ENCODE measurements at regions not wholly inside any gene's neighbourhood (a gene's known extent, or its start where the extent isn't known, plus 50 kb on each side); places are given as distances from the start of the nearest gene placed in this dataset.

- no peak for DNase-seq (ENCODE audit: low spot score)
- no peak overlapping the region for H3K4me2 ChIP-seq (ENCODE audit: low read length)
- H3K4me1 ChIP-seq (ENCODE audit: insufficient read depth, low read length, poor library complexity, severe bottlenecking): no peaks in the 10 kb centered on the region
- H4K20me1 ChIP-seq (ENCODE audit: insufficient read depth, low read length): no peaks in the 10 kb centered on the region
- TF ChIP-seq CTCF (conservative IDR thresholded peaks at IDR 0.05; ENCODE audit: low read length) (no peak), EZH2phosphoT487 (IDR thresholded peaks at IDR 0.05; ENCODE audit: borderline replicate concordance, low read depth, low read length) (no peak)
- intact Hi-C loops (cut with micrococcal nuclease; ENCODE audit: unreplicated experiment): no loop called here
- H3K79me2 ChIP-seq (ENCODE audit: insufficient read depth, low read depth, low read length): no peaks in the 10 kb centered on the region
- 0 out of 2 replicates have a peak, but pooled peaks cover 4% of the 10 kb centered on the region for H3K9me2 ChIP-seq (ENCODE audit: insufficient read depth, low read length)
- H3K9me3 ChIP-seq (ENCODE audit: low read length): no peaks in the 10 kb centered on the region
- no peak overlapping the region for H2AFZ ChIP-seq (ENCODE audit: low read length)
- CTCF ChIA-PET (ENCODE audit: unreplicated experiment): no interaction called here
- BruUV-seq (replicated peaks): no TSS peak
- H3K27ac ChIP-seq (ENCODE audit: low read depth, low read length, poor library complexity, severe bottlenecking): no peak overlapping the region
- H3K36me3 ChIP-seq (ENCODE audit: insufficient read depth, low read length): no peaks in the 10 kb centered on the region
- POLR2A ChIA-PET: no interaction called here
- H3K4me3 ChIP-seq (ENCODE audit: low read depth, low read length, poor library complexity, severe bottlenecking): no peak overlapping the region
These were observed 1541.2 kb downstream of the SLITRK1 start for GRCh38 chr13:82341116-82341515.

GRCh38 chr13:82330499-82330898 is 1551.8 kb downstream of the SLITRK1 start:
- DNase-seq (ENCODE audit: low spot score): peak; percentile 26
- no peaks in the 10 kb centered on the region for H3K4me1 ChIP-seq (ENCODE audit: insufficient read depth, low read length, poor library complexity, severe bottlenecking)
- intact Hi-C loops (cut with micrococcal nuclease; ENCODE audit: unreplicated experiment): loop anchor here (5.0 kb wide), 1 partner anchor 1158 kb away; no protein-coding TSS in a partner anchor
- BruUV-seq (replicated peaks): no TSS peak
- no peaks in the 10 kb centered on the region for H3K9me3 ChIP-seq (ENCODE audit: low read length)
- H3K4me2 ChIP-seq (ENCODE audit: low read length): no peak overlapping the region
- POLR2A ChIA-PET: interaction anchor here (0.5 to 1.0 kb wide), 2 partner anchors 121 to 382 kb away, joined by 3 read pairs; no protein-coding TSS in a partner anchor
- H3K4me3 ChIP-seq (ENCODE audit: low read depth, low read length, poor library complexity, severe bottlenecking): no peak overlapping the region
- no peak overlapping the region for H3K27ac ChIP-seq (ENCODE audit: low read depth, low read length, poor library complexity, severe bottlenecking)
- no peaks in the 10 kb centered on the region for H4K20me1 ChIP-seq (ENCODE audit: insufficient read depth, low read length)
- no peak overlapping the region for H2AFZ ChIP-seq (ENCODE audit: low read length)
- no peaks in the 10 kb centered on the region for H3K79me2 ChIP-seq (ENCODE audit: insufficient read depth, low read depth, low read length)
- TF ChIP-seq CTCF (conservative IDR thresholded peaks at IDR 0.05; ENCODE audit: low read length): peak; percentile 84
- TF ChIP-seq EZH2phosphoT487 (IDR thresholded peaks at IDR 0.05; ENCODE audit: borderline replicate concordance, low read depth, low read length): no peak
- H3K9me2 ChIP-seq (ENCODE audit: insufficient read depth, low read length): no peaks in the 10 kb centered on the region
- CTCF ChIA-PET (ENCODE audit: unreplicated experiment): no interaction called here
- H3K36me3 ChIP-seq (ENCODE audit: insufficient read depth, low read length): no peaks in the 10 kb centered on the region

GRCh38 chr13:82323101-82323500 is 1559.2 kb downstream of the SLITRK1 start:
- no peak overlapping the region for H3K4me3 ChIP-seq (ENCODE audit: low read depth, low read length, poor library complexity, severe bottlenecking)
- ChIA-PET POLR2A (no interaction called here), CTCF (ENCODE audit: unreplicated experiment) (no interaction called here)
- DNase-seq (ENCODE audit: low spot score): no peak
- no peaks in the 10 kb centered on the region for H3K79me2 ChIP-seq (ENCODE audit: insufficient read depth, low read depth, low read length)
- TF ChIP-seq CTCF (conservative IDR thresholded peaks at IDR 0.05; ENCODE audit: low read length) (no peak), EZH2phosphoT487 (IDR thresholded peaks at IDR 0.05; ENCODE audit: borderline replicate concordance, low read depth, low read length) (no peak)
- H3K9me3 ChIP-seq (ENCODE audit: low read length): no peaks in the 10 kb centered on the region
- no peaks in the 10 kb centered on the region for H3K4me1 ChIP-seq (ENCODE audit: insufficient read depth, low read length, poor library complexity, severe bottlenecking)
- no peaks in the 10 kb centered on the region for H3K9me2 ChIP-seq (ENCODE audit: insufficient read depth, low read length)
- BruUV-seq (replicated peaks): no TSS peak
- no peaks in the 10 kb centered on the region for H4K20me1 ChIP-seq (ENCODE audit: insufficient read depth, low read length)
- no peak overlapping the region for H2AFZ ChIP-seq (ENCODE audit: low read length)
- no peak overlapping the region for H3K4me2 ChIP-seq (ENCODE audit: low read length)
- intact Hi-C loops (cut with micrococcal nuclease; ENCODE audit: unreplicated experiment): no loop called here
- no peak overlapping the region for H3K27ac ChIP-seq (ENCODE audit: low read depth, low read length, poor library complexity, severe bottlenecking)
- H3K36me3 ChIP-seq (ENCODE audit: insufficient read depth, low read length): no peaks in the 10 kb centered on the region
